Activated CD4-positive, alpha-beta T cell treated with anti-CD3 and anti-CD28 coated beads, Interleukin-2, amount 50 U/mL, for 4 hours (primary cell): ENCODE measurements at regions not wholly inside any gene's neighbourhood (a gene's known extent, or its start where the extent isn't known, plus 50 kb on each side); places are given as distances from the start of the nearest gene placed in this dataset.

Experiments
- DNase-seq, 2 experiments: peaks; one replicate each; pipeline ENCODE4 v3.0.0-alpha.2; 2020

DNA sequence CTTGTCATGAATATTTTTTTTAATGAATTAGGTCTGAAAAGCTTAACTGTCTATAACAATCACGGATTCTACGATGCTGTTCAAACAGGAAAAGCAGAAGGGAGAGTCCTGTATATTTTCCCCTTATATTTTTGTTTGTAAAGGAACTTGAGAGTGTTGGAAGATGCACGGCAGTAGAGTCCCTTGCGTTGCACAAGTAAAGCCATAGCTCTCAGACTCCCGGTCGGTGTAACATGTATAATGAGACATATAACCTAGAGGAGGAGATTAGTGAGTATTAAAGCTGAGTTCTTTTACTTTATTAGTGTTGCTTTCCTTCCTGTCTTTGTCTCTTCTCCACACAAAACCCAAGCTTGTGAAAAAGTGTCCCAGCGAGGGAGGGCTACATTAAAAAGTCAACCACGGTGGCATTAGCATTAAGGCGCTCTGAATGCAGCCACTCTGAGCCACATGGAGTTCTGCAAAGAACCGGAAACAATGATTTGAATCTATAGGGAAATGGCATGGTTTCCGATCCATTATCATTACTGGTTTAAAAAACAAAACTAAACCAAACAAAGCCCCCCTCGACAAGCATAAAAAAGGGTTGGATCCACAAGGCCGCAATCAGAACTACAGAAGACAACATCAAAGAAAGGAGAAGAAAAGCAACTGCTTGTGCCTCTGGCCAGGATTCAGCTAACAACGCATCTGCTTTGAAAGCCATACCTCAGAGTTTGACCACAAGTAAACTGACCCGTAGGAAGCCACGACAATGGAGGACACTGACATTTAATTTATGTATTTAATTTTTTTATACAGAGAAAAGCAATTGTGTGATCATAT is 356.8 kb downstream of the LMO4 start:
- no peak for DNase-seq

DNA sequence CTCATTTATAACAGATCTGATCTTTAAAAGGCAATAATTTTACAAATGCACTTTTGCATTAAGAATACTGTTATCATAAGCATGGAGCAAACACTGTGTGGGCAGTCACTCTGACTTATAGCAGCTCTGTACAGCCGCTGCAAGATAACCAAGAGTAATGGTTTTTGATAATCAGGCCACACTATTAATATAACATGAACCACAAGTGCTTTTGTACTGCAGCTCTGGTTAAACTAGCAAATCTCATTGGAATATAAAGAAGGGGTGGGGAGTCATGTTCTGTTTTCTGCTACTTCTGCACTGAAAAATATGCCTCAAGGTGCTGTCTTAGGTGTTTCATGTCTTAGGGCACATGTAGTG is 357.4 kb downstream of the LMO4 start:
- no peak for DNase-seq

DNA sequence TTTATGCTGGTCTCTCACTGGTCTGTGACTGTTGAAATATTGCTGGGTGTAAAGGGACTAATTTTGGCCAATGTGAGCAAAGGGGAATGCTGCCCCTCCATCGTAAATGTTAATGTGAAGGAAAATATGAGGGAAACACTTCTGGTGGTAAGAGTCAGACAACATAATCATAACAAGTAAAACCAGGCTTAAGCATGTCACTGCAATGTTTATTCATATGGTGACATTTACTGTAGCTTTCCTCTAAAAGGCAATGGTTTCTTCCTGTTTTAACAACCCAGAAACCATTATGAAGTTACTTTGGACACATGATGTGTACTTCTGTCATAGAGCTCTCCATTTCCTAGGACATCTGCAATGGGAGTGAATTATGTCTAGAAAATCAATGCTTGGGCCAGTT is 358.0 kb downstream of the LMO4 start:
- DNase-seq = no peak

DNA sequence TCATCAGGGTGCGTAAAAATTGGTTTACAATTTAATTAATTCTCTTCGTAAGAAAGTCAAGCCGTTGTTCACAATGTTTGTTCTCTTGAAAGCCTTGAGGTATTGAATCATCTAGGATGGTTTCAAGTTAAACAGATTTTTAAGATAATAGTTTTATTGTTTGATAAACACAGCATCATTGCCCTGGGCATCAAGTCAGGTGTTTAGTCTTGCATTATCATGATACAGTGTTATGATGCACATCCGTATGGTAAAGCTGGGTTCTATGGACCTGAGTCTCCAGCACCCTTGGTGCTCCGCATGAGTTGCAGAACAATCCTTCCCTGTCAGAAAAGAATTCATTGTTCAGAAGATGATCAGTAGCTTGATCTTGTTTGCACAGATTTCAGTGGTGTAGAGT is 359.5 kb downstream of the LMO4 start:
- DNase-seq = no peak

DNA sequence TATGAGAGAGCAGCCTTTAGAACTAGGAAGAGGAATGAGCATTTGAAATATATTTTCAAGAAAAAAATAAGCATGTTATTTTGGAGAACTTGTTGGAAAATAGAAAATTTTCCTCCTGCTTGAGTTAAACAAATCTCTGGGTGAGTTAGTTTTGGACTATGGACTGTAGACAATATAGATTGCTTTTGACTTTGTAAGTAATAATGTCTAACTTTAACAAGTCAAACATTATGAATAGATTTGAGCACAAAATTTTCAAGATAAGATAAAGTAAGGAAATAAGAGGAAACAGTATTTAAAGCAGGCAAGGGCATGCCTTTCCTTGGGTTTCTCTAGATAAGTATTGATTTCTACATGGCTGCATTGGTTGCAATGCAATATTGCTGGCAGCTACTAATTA is 360.8 kb downstream of the LMO4 start:
- no peak for DNase-seq

DNA sequence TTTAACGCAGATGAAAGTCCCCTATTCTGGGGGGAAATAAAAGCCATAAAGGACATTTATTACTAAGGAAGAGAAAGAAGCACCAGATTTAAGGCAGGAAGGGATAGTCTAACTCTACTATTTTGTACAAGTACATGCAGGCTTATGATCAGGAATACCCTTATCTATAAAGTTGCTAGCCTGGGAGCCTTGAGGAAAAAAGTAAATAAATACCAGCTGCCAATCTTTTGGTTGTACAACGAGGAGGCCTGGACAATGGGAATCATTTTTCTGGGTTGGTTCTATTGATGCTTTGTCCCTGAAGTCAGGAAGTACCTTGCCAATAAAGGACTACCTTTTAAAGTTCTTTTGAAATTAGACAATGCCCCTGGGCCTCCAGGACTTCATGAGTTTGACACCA is 367.8 kb downstream of the LMO4 start:
- no peak for DNase-seq

DNA sequence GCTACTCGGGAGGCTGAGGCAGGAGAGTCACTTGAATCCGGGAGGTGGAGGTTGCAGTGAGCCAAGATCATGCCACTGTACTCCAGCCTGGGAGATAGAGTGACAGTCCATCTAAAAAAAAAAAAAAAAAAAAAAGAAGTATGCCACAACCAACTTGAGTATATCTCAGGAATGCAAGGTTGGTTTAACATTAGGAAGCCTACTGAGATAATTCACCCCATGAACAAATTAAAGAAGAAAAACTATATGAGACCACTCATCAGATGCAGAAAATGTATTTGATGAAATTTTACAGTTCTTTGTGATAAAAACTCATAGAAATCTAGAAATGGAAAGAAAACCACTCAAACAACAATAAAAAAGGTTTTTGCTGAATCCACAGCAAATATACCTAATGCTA is 373.8 kb downstream of the LMO4 start:
- no peak for DNase-seq

DNA sequence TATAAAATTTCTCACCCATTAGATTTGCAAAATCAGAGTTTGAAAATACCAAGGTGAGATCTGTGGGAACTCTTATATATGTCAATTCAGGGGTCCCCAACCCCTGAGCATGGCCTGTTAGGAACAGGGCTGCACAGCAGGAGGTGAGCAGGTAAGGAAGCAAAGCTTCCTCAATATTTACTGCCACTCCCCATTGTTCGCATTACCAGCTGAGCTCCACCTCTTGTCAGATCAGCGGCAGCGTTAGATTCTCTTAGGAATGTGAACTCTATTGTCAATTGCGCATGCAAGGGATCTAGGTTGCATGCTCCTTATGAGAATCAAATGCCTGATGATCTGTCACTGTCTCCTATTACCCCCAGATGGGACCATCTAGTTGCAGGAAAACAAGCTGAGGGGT is 376.6 kb downstream of the LMO4 start:
- DNase-seq = no peak

DNA sequence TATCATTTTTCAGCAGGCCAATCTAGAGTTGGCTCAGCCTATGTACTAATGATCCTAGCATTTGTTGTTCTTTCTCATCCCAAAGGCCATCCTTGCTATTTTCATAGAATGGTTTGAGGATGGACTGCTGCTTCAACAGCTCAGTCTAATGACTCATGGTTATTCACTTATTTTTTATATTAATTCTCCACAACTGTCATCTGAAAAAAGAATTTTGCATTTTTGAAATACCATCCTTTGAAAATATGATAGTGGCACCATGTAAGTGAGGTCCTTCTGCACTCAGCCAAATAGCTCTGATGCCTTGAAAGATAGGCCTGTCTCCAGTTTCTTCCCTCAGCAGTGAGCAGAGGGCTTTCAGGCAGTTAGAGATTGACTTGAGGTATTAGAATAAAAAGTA is 377.5 kb downstream of the LMO4 start:
- DNase-seq = no peak

DNA sequence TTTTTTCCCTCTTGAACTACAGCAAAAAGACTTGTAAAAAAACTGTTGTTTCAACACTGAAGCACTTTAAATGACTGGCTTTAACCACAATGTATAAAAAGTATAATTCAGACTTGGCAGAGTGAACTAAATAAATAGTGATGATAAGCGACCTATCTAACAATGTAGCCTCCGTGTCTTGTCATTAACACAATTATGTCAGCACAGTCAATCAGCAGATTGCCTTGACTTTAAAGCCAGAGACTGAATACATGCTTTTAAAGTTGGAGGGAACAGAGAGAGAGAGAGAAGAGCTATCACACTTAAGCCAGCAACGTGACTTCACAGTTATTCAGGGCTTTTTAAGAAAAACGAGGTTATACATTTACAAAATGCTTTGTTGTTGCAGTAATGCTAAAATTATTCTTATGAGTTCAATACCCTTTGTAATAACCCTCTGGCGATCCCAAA is 378.1 kb downstream of the LMO4 start:
- DNase-seq = no peak

DNA sequence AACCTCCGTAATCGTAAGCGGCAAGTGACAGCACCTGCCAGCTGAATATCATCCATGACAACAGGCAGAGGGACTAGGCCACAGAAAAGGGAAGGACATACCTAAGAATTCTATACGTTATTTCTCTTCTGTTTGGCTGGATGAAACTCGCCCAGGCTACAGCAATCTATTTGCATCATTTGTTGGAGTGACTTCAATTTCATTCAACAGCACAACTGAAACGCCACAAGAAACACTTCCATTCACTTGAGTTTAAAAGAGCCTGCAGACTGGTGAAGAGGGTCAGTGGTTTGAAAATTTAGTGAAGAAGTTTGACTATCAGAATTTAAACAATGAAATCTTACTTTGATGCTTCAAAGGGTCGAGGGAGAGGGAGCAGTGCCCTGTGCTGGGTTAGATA is 378.7 kb downstream of the LMO4 start:
- DNase-seq = no peak

DNA sequence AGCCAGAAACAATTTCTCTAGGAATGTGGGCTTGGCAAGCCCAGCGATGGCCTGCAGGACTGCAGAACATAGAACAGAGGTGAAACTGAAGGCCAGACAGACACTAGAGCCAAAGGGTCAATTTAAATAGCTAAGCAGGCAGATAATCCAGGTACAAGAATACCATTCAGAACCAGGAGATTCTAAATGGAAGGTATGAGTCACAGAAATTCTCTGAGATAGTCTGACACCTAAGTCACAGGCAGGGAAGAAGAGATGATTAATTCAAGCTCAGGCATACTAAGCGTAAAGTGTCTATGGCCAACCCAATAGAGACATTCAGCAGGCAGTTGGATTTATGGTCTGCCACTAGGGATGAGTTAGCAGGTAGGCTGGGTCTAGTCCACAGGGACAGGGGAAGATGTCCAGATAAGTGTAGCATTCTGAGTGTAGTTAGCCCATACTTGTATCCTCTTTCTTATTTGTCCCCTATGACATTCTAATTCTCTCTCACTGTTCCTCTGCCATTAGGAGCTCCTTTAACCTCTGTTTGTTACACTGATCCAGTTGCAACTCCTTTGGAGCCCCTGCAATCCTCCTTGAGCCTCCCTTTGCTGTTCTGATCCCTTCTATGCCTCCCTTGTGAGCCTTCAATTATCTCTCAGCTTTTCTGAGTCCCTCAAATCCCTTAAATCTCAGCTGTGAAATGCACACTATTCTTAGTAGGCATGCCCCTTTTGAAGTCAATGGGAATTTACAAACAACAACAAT is 383.8 kb downstream of the LMO4 start:
- no peak for DNase-seq

DNA sequence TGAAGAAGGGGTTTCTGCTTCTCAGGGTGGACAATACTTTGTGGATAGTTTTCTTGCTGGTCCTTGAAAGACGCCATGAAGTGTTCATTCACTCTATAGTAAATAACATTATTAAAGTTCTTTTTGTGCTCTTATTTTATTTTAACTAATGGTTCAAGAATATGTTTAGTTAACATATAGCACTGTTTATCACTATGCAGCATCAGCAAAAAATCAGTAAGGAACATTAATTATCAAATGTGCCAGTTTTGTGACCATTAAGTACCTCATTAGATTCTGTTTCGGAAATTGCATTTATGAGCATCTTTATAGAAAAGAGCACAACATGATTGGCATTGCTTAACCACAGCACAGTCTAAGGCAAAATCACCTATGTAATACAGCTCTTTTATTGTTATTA is 385.6 kb downstream of the LMO4 start:
- no peak for DNase-seq

DNA sequence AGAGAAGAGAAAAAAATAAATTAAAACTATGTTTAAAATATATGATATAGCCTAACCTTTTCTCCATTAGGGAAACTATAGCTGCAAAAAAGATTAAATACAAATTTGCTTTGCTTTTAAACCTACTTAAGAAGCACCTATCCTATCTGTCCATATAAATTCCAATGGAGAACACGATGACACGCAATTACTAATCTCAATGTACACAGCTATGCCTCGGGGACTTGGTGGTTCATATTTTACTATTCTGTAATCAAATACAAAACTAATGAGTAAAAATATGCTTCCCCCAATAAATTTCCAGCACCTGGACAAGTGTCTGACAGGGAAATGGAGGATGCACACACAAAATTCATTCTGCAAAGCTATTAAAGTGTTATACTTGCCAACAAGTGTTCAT is 386.4 kb downstream of the LMO4 start:
- DNase-seq = no peak

DNA sequence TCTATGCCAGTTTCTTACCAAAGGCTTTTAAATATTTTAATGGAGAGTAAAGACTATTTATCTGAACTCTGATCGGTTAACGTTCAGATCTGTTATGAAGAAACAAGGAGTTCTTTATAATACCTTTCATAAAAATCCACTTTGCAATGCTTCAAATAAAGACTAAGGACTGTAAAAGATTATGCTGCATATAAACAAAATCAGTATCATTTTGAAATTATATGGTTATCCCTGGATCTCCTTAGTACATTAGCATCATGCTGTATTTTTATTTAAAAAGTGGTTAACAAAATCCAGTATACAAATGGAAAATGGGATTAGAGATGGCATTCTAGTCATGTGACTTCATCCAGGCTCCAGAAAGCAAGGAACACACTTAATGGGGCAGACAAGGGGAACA is 386.8 kb downstream of the LMO4 start:
- DNase-seq = no peak

DNA sequence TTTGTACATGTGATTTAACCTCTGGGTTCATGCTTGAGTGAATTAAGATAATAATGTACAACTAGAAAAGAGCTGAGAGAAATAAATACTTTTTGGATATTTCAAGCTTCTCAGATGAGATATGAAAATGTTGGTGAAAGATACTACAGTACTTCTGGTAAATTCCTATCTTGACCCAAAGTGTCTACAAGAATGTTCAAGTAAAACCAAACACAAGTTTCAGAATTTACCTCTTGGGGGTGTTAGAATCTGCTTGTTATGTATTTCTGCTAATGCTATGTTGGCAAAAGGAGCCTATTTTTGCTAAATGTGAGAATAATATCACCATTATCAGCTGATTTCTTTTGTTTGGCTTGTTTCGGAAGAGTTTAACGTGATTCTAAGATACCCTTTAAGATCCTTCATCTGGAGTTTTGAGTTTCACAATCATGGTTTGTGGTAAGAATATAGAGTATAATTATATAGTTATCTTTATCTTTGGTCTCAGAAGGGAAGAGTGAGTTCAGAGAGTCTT is 388.5 kb downstream of the LMO4 start:
- no peak for DNase-seq

DNA sequence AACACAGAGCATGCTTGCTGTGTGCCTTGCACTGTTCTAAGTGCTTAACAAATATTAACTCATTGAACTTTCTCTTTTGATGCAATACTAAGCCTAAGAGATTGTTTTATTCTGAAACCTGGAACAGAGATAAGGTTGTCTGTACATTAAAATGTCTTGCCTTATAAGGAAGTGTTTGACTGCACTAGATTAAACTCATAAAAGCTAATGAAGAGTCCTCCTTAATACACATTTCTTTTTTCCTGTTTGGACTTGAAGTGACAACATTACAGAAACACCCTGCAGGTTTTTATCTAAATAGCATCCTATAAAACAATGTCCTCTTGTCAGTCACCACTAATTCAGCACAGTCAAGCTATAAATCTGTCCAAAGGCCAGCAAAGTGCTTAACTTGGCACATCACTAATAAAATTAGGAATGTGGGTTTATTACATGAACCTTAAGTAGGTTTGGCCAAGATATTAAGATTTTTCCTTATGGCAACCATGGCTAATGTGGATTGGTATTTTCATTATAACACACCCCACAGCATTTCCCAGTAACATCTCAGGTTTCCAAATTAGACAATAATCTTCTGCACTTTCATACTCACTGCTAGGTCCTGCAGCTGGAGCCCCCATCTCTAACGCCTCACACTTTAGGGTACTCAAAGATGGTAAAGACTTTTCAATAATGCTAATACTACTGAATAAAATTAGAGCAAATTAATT is 389.7 kb downstream of the LMO4 start:
- no peak for DNase-seq

DNA sequence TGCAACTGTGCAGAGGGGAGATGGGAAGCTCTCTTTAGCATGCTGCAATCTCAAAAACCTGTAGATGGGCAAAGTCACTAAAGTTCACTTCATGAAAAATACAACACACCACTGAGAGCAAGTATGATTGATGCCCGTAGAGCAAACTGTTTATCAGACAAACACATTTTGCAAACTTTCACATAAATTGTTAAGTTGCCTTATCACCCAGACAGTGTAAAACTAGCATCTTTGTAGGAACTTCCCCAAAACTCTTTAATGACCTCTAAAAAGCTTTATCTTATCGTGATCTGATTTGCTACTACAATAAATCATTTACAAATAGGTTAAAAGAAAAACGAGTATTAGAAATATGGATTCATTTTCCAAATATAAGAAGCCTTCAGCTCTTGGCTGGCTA is 391.0 kb downstream of the LMO4 start:
- no peak for DNase-seq

DNA sequence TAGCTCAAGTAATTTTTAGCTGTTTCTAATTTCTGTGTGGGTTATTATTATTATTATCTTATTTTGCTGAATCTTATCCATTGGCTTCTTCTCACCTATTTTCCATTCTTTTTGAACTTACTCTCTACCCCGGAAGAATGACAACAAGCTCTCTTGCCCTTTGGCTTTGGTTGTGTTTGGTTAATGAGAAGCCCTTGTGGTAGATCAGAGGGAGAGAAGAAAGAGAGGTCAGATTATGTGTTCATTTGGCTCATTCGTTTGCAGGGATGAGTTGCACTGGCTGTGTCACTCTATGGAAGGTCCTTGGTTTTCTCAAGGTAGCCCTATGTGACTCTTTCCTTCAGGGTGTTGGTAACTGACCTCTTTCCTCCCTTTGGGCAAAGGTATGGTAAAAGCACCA is 391.9 kb downstream of the LMO4 start:
- DNase-seq = no peak

DNA sequence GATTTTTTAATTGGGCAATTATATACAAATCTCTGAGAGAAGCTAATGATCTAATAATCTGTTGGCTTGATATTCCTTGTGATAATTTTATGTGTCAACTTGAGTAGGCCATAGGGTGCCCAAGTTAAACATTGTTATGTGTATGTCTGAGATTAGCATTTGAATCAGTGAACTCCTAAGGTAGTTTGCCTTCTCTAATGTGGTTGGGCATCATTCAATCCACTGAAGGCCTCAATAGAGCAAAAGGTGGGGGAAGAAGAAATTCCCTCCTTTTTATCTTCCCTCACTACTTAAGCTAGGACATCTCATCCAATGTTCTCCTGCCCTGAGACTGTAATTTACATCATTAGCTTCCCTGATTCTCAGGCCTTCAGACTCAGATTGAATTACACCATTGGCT is 394.5 kb downstream of the LMO4 start:
- no peak for DNase-seq

DNA sequence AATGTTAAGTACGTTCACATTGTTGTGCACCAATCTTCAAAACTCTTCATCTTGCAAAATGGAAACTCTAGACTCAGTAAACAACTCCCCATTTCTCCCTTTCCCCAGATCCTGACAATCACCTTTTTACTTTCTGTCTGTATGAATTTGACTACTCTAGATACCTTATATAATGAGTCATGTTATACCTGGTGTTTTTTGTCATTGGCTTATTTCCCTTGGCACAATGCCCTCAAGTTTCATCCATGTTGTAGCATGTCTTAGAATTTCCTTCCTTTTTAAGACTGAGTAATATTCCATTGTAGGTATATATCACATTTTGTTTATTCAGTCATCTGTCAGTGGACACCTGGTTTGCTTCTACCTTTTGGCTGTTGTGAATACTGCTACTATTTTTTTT is 399.5 kb downstream of the LMO4 start:
- no peak for DNase-seq

DNA sequence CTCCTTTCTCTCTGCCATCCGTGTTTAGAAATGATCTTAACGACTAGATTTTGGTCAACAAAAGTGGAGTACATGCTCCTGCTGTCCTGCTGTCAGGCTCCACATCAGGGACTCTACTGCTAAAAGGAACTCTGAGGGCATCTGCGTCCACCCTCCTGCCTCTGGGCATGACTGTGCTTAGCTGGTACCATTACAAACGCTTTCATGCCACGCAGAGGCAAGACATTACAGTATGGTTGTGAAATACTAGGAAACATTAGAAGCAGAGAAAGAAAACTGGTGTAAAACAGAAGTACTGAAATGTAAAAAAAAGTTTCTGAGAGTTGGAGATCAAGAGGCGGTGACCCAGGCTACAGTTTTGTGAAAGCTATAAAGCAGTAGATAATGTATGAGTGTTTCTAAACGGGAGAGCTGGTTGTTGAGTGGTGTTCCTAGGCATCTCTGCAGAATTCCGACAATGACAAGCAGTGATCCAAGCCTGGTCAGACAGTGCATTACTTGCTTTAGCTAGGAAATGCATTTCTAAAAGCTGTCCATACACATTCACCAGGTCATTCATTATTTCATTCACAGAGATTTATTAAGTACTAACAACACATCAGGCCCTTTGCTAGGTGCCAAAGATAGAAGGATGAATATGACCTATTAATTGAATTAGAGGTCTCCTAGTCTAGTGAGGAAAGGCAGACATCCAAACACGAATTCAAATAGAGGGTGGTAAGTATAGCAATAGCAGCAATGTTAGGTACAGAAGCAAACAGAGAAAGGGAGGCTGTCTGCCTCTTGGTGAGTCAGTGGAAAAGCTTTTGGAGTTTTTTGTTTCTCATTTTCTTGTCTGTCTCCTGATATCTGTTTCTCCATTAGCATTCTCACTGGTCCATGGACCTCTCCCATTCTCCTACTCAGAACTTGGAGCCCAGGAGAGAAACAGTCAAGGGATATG is 401.9 kb downstream of the LMO4 start:
- DNase-seq = no peak

DNA sequence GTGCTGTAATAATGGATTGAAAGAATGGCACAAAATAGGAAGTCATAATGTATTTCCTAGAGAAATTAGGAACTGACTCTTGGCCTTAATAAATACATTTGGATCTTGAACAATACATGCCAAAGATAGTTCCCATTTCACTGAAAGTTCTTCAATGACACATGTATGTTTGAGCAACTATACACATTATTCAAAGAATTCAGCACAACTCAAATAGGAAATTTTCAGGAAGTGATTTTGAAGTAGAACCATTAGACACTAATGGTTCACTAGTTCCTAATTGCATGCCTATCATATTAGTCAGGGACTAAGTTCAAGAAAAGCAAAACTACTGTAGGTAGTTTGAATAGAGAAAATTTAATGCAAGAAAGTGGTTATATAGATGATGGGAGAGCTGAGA is 404.7 kb downstream of the LMO4 start:
- DNase-seq = no peak
